SK-N-SH (cell line): ENCODE measurements at regions not wholly inside any gene's neighbourhood (a gene's known extent, or its start where the extent isn't known, plus 50 kb on each side); places are given as distances from the start of the nearest gene placed in this dataset.

ENCODE experiments used
- CTCF ChIA-PET: fragments of 300-600, 350-600 bp; formaldehyde crosslinking; extraction: SDS; loops from one replicate; lab custom pipeline; 2021; lab: Yijun Ruan, JAX
- POLR2A ChIA-PET: fragments of 350-600 bp; sonication (Branson Sonifier 250); formaldehyde crosslinking; extraction: SDS; loops from one replicate; lab custom pipeline; 2020; ENCODE audit warnings: antibody characterized with exemption, inconsistent platforms; lab: Yijun Ruan, JAX
- DNase-seq: peaks from one replicate; pipeline ENCODE4 v3.0.0; 2012
- H2AFZ ChIP-seq: fragments of 200-600 bp; sonication (generic); 2 replicates; pipeline ENCODE4 v1.8.1; 2016; ENCODE audit warnings: antibody characterized with exemption, mild to moderate bottlenecking, low read depth
- H3F3A ChIP-seq: fragments of 200-600 bp; sonication (generic); replicated peaks from 2 replicates; pipeline ENCODE3; 2016; ENCODE audit warnings: antibody characterized with exemption, mild to moderate bottlenecking; ENCODE audit not compliant: insufficient read depth
- H3K27ac ChIP-seq, 2 experiments: fragments of 200-500 bp in 1 of 2; fragments of 200-600 bp in 1 of 2; sonication (Bioruptor generic) in 1 of 2; sonication (generic), shearing (Covaris generic) in 1 of 2; 2 replicates each; pipeline versions ENCODE4 v1.5.1 to v1.6.1; 2014 to 2016; ENCODE audit warnings: low read depth in 2 of 2, inconsistent platforms in 1 of 2, low read length in 1 of 2, mild to moderate bottlenecking in 1 of 2, mixed read lengths in 1 of 2
- H3K27me3 ChIP-seq: fragments of 200-600 bp; sonication (generic), shearing (Covaris generic); 2 replicates; pipeline ENCODE4 v1.6.1; 2016; ENCODE audit warnings: mixed run types; ENCODE audit not compliant: insufficient read depth
- H3K36me3 ChIP-seq, 2 experiments: fragments of 200-500 bp in 1 of 2; fragments of 200-600 bp in 1 of 2; sonication (Bioruptor generic) in 1 of 2; sonication (generic) in 1 of 2; replicated peaks in 1 of 2; 2 replicates each; pipeline versions ENCODE3 to v1.5.1; 2014 to 2016; ENCODE audit warnings: low read length in 1 of 2, mild to moderate bottlenecking in 1 of 2; ENCODE audit not compliant: insufficient read depth in 2 of 2, control insufficient read depth in 1 of 2
- H3K4me1 ChIP-seq, 2 experiments: fragments of 200-500 bp in 1 of 2; fragments of 200-600 bp in 1 of 2; sonication (Bioruptor generic) in 1 of 2; sonication (generic), shearing (Covaris generic) in 1 of 2; 2 replicates each; pipeline versions ENCODE4 v1.5.1 to v1.6.1; 2014 to 2016; ENCODE audit warnings: low read depth in 1 of 2, low read length in 1 of 2, mixed run types in 1 of 2; ENCODE audit not compliant: insufficient read depth in 2 of 2, control insufficient read depth in 1 of 2
- H3K4me2 ChIP-seq: fragments of 200-600 bp; sonication (generic), shearing (Covaris generic); 2 replicates; pipeline ENCODE4 v1.6.1; 2017; ENCODE audit warnings: mixed run types
- H3K4me3 ChIP-seq, 2 experiments: fragments of 200-500 bp in 1 of 2; fragments of 200-600 bp in 1 of 2; sonication (Bioruptor generic) in 1 of 2; sonication (generic), shearing (Covaris generic) in 1 of 2; 2 replicates each; pipeline versions ENCODE4 v1.5.1 to v1.8.1; 2014 to 2016; ENCODE audit warnings: low read depth in 2 of 2, inconsistent platforms in 1 of 2, low read length in 1 of 2, mild to moderate bottlenecking in 1 of 2, mixed read lengths in 1 of 2, moderate library complexity in 1 of 2
- H3K79me2 ChIP-seq: fragments of 200-600 bp; sonication (generic); 2 replicates; pipeline ENCODE4 v1.8.1; 2017; ENCODE audit warnings: mild to moderate bottlenecking; ENCODE audit not compliant: insufficient read depth
- H3K9ac ChIP-seq: fragments of 200-600 bp; sonication (generic); 2 replicates; pipeline ENCODE4 v1.6.1; 2017; ENCODE audit warnings: mixed run types
- H3K9me2 ChIP-seq: fragments of 200-600 bp; sonication (generic); 2 replicates; pipeline ENCODE4 v1.6.1; 2017; ENCODE audit warnings: mixed run types
- H3K9me3 ChIP-seq: fragments of 200-600 bp; sonication (generic); 2 replicates; pipeline ENCODE4 v1.6.1; 2017; ENCODE audit warnings: mixed run types, mild to moderate bottlenecking, moderate library complexity
- H4K20me1 ChIP-seq: fragments of 200-600 bp; sonication (generic); 2 replicates; pipeline ENCODE4 v1.6.1; 2017; ENCODE audit warnings: mild to moderate bottlenecking, mixed run types; ENCODE audit not compliant: insufficient read depth
- FOSL2 ChIP-seq: IDR thresholded peaks from 2 replicates; pipeline ENCODE4 v1.4.0; 2012; ENCODE audit warnings: low read depth, mild to moderate bottlenecking, moderate library complexity, borderline replicate concordance
- FOXM1 ChIP-seq: IDR thresholded peaks from 2 replicates; pipeline ENCODE4 v1.4.0; 2012; ENCODE audit warnings: low read depth, mild to moderate bottlenecking
- GABPA ChIP-seq: IDR thresholded peaks from 2 replicates; pipeline ENCODE4 v1.4.0; 2012; ENCODE audit warnings: low read depth, mild to moderate bottlenecking
- IRF3 ChIP-seq: fragments of 150-350 bp; IDR thresholded peaks from 2 replicates; pipeline ENCODE4 v1.6.1; 2016; ENCODE audit warnings: mild to moderate bottlenecking, low read depth, low read length
- MXI1 ChIP-seq: IDR thresholded peaks from 2 replicates; pipeline ENCODE4 v1.6.1; 2012; ENCODE audit warnings: mild to moderate bottlenecking, low read depth, low read length, improper control_type of control experiment
- NRF1 ChIP-seq: IDR thresholded peaks from 2 replicates; pipeline ENCODE4 v1.6.1; 2012; ENCODE audit warnings: low read depth, mild to moderate bottlenecking, low read length
- POLR2AphosphoS5 ChIP-seq: IDR thresholded peaks from 2 replicates; pipeline ENCODE4 v1.6.1; 2012; ENCODE audit warnings: low read depth, low read length
- RAD21 ChIP-seq: IDR thresholded peaks from 2 replicates; pipeline ENCODE4 v1.6.1; 2012; ENCODE audit warnings: mild to moderate bottlenecking, low read length
- RCOR1 ChIP-seq: fragments of 150-350 bp; IDR thresholded peaks from 2 replicates; pipeline ENCODE4 v1.6.1; 2017; ENCODE audit warnings: antibody characterized with exemption, low read length
- REST ChIP-seq: IDR thresholded peaks from 2 replicates; pipeline ENCODE4 v1.6.1; 2012; ENCODE audit warnings: mild to moderate bottlenecking, low read depth, low read length, moderate library complexity
- RFX5 ChIP-seq: IDR thresholded peaks from 2 replicates; pipeline ENCODE4 v1.6.1; 2012; ENCODE audit warnings: mild to moderate bottlenecking, improper control_type of control experiment, low read length
- SIN3A ChIP-seq: IDR thresholded peaks from 2 replicates; pipeline ENCODE4 v1.6.1; 2012; ENCODE audit warnings: low read depth, mild to moderate bottlenecking, low read length, moderate library complexity, borderline replicate concordance
- SMC3 ChIP-seq: IDR thresholded peaks from 2 replicates; pipeline ENCODE4 v1.6.1; 2012; ENCODE audit warnings: low read depth, low read length, improper control_type of control experiment
- TCF12 ChIP-seq: IDR thresholded peaks from 2 replicates; pipeline ENCODE4 v1.4.0; 2012
- TEAD4 ChIP-seq: IDR thresholded peaks from 2 replicates; pipeline ENCODE4 v1.4.0; 2012; ENCODE audit warnings: mild to moderate bottlenecking, borderline replicate concordance; ENCODE audit not compliant: insufficient read depth
- USF1 ChIP-seq: IDR thresholded peaks from 2 replicates; pipeline ENCODE4 v1.4.0; 2012; ENCODE audit warnings: low read depth, borderline replicate concordance
- USF2 ChIP-seq: fragments of 150-350 bp; IDR thresholded peaks from 2 replicates; pipeline ENCODE4 v1.6.1; 2017; ENCODE audit warnings: antibody characterized with exemption, low read length, low read depth, borderline replicate concordance
- YY1 ChIP-seq: IDR thresholded peaks from 2 replicates; pipeline ENCODE4 v1.4.0; 2012; ENCODE audit warnings: low read depth, mild to moderate bottlenecking
- ZBTB33 ChIP-seq: IDR thresholded peaks from 2 replicates; pipeline ENCODE4 v1.4.0; 2012; ENCODE audit warnings: low read depth, borderline replicate concordance

- no peak for TF ChIP-seq IRF3
Measured at GRCh38 chr14:85084344-85084743, 445.6 kb upstream of the FLRT2 start (continued).

GRCh38 chr14:85085981-85086380, 444.0 kb upstream of the FLRT2 start:
- no peak for DNase-seq
- no peaks in the 10 kb centered on the region for H3K4me1 ChIP-seq
- CTCF ChIA-PET = interaction anchor here (0.6 kb wide), 1 partner anchor 940 kb away, joined by 3 read pairs; no protein-coding TSS in a partner anchor
- POLR2A ChIA-PET = no interaction called here
- TF ChIP-seq REST (no peak), NRF1 (no peak), TCF12 (no peak), FOSL2 (no peak), ZBTB33 (no peak), RCOR1 (no peak), MXI1 (no peak), GABPA (no peak), SMC3 (no peak), USF1 (no peak), SIN3A (no peak), RAD21 (no peak), RFX5 (no peak), TEAD4 (no peak), YY1 (no peak), USF2 (no peak), POLR2AphosphoS5 (no peak), FOXM1 (no peak)
- H3K4me2 ChIP-seq = no peak overlapping the region
- no peaks in the 10 kb centered on the region for H3K27me3 ChIP-seq
- no peaks in the 10 kb centered on the region for H3K79me2 ChIP-seq
- H3K4me3 ChIP-seq = no peak overlapping the region
- no peak overlapping the region for H2AFZ ChIP-seq
- no peaks in the 10 kb centered on the region for H3K36me3 ChIP-seq
- no peaks in the 10 kb centered on the region; the same call in 1 of the 2 replicates for H3K9me2 ChIP-seq
- no peak overlapping the region for H3K27ac ChIP-seq
- H4K20me1 ChIP-seq = no peaks in the 10 kb centered on the region
- no peaks in the 10 kb centered on the region for H3F3A ChIP-seq
- no peaks in the 10 kb centered on the region for H3K9me3 ChIP-seq
- no peak overlapping the region for H3K9ac ChIP-seq
